UCSD-AML1 (cell line): ENCODE measurements at regions not wholly inside any gene's neighbourhood (a gene's known extent, or its start where the extent isn't known, plus 50 kb on each side); places are given as distances from the start of the nearest gene placed in this dataset.

Source experiments
- DNase-seq: peaks from one replicate; lab custom pipeline; 2025; ENCODE audit not compliant: unreplicated experiment; lab: John Stamatoyannopoulos, UW

- no peak for DNase-seq
These were observed 578.9 kb upstream of the FAT1 start for GRCh38 chr4:187302457-187303150.

GRCh38 chr4:187304133-187304532 is 580.5 kb upstream of the FAT1 start:
- DNase-seq = no peak

GRCh38 chr4:187307131-187307530 is 583.5 kb upstream of the FAT1 start:
- DNase-seq = no peak

GRCh38 chr4:187309456-187309855 is 585.8 kb upstream of the FAT1 start:
- DNase-seq = no peak

GRCh38 chr4:187312299-187312698 is 588.6 kb upstream of the FAT1 start:
- DNase-seq = no peak

- no peak for DNase-seq
These were observed 594.1 kb upstream of the FAT1 start for GRCh38 chr4:187317799-187318198.

GRCh38 chr4:187321711-187322110 is 598.1 kb upstream of the FAT1 start:
- DNase-seq = no peak

GRCh38 chr4:187332141-187332540 is 608.5 kb upstream of the FAT1 start:
- DNase-seq = no peak

- no peak for DNase-seq
These were observed 609.5 kb upstream of the FAT1 start for GRCh38 chr4:187333151-187333550.

- no peak for DNase-seq
These were observed 611.7 kb upstream of the FAT1 start for GRCh38 chr4:187335339-187335738.

- no peak for DNase-seq
These were observed 631.1 kb upstream of the FAT1 start for GRCh38 chr4:187354740-187355139.

GRCh38 chr4:187357045-187357643 is 633.5 kb upstream of the FAT1 start:
- no peak for DNase-seq

- no peak for DNase-seq
These were observed 634.2 kb upstream of the FAT1 start for GRCh38 chr4:187357821-187358220.

GRCh38 chr4:187362937-187363857 is 632.4 kb upstream of the ZFP42 start:
- DNase-seq = no peak

- DNase-seq = no peak
These were observed 631.2 kb upstream of the ZFP42 start for GRCh38 chr4:187364401-187364800.

GRCh38 chr4:187364851-187365250 is 630.7 kb upstream of the ZFP42 start:
- no peak for DNase-seq

- no peak for DNase-seq
These were observed 629.0 kb upstream of the ZFP42 start for GRCh38 chr4:187366530-187366929.

- no peak for DNase-seq
These were observed 624.7 kb upstream of the ZFP42 start for GRCh38 chr4:187370918-187371317.

GRCh38 chr4:187378441-187378840 is 617.1 kb upstream of the ZFP42 start:
- DNase-seq = no peak

GRCh38 chr4:187380181-187380581 is 615.4 kb upstream of the ZFP42 start:
- DNase-seq = no peak

GRCh38 chr4:187383181-187383580 is 612.4 kb upstream of the ZFP42 start:
- DNase-seq = no peak

GRCh38 chr4:187387739-187388138 is 607.8 kb upstream of the ZFP42 start:
- DNase-seq = no peak
